K562 (cell line): ENCODE measurements at regions not wholly inside any gene's neighbourhood (a gene's known extent, or its start where the extent isn't known, plus 50 kb on each side); places are given as distances from the start of the nearest gene placed in this dataset.

Source experiments
- ESRRA ChIP-seq: fragments of 450-650 bp; IDR thresholded peaks from 2 replicates; pipeline ENCODE4 v1.6.1; 2014; ENCODE audit warnings: low read depth, mild to moderate bottlenecking, moderate library complexity, borderline replicate concordance
- EZH2 ChIP-seq: IDR thresholded peaks from 2 replicates; pipeline ENCODE4 v1.6.1; 2012; ENCODE audit warnings: low read depth, mild to moderate bottlenecking, inconsistent platforms, low read length, borderline replicate concordance
- LEF1 ChIP-seq: fragments of 450-650 bp; IDR thresholded peaks from 2 replicates; pipeline ENCODE4 v1.6.1; 2016; ENCODE audit warnings: mild to moderate bottlenecking
- RAD21 ChIP-seq, 2 experiments: fragments of 250-450 bp in 1 of 2; fragments of 450-650 bp in 1 of 2; sonication (Bioruptor Pico) in 1 of 2; formaldehyde crosslinking in 1 of 2; IDR thresholded peaks in 1 of 2; conservative IDR thresholded peaks in 1 of 2; 2 replicates each; pipeline versions ENCODE4 v1.4.0 to v1.8.0; 2020 to 2022; ENCODE audit warnings: mild to moderate bottlenecking in 2 of 2, moderate library complexity in 1 of 2
- RB1 ChIP-seq: fragments of 450-650 bp; IDR thresholded peaks from 2 replicates; pipeline ENCODE4 v1.6.1; 2017; ENCODE audit warnings: low read depth, mild to moderate bottlenecking
- RBM17 ChIP-seq: fragments of 200-400 bp; formaldehyde crosslinking; IDR thresholded peaks from 2 replicates; pipeline ENCODE4 v1.6.1; 2017; ENCODE audit warnings: low read depth, mild to moderate bottlenecking, low read length, borderline replicate concordance
- RREB1 ChIP-seq: fragments of 250-450 bp; sonication (Bioruptor Pico); IDR thresholded peaks from 2 replicates; pipeline ENCODE4 v1.4.0; 2020
- SRSF3 ChIP-seq: fragments of 200-400 bp; formaldehyde crosslinking; IDR thresholded peaks from 2 replicates; pipeline ENCODE4 v1.6.1; 2016; ENCODE audit warnings: mild to moderate bottlenecking, low read length, moderate library complexity; ENCODE audit not compliant: insufficient read depth
- ZNF277 ChIP-seq: fragments of 250-450 bp; sonication (Bioruptor Pico); IDR thresholded peaks from 2 replicates; pipeline ENCODE4 v1.8.0; 2022; ENCODE audit warnings: inconsistent platforms, mild to moderate bottlenecking, moderate library complexity, borderline replicate concordance
- ZNF609 ChIP-seq: sonication (generic); formaldehyde crosslinking; IDR thresholded peaks from 2 replicates; pipeline ENCODE4 v1.8.1; 2023; ENCODE audit warnings: missing genetic modification reagents, mild to moderate bottlenecking, borderline replicate concordance
- TF ChIP-seq, protein P1 (sequence below), 2 experiments: fragments of 250-450 bp in 1 of 2; fragments of 450-650 bp in 1 of 2; sonication (Bioruptor Pico) in 1 of 2; IDR thresholded peaks; 2 replicates each; pipeline versions ENCODE4 v1.6.1 to v1.8.0; 2016 to 2021; ENCODE audit warnings: mild to moderate bottlenecking in 2 of 2, moderate library complexity in 2 of 2, missing compliant biosample characterization in 1 of 2, missing genetic modification characterization in 1 of 2

- 0 out of 2 replicates have a peak, but pooled peaks have one; percentile 0 for TF ChIP-seq LEF1
- no peak for TF ChIP-seq ZNF277 (CRISPR knock-in tag)
- peak; percentile 76; the same call in 1 of the 2 replicates for TF ChIP-seq RB1
- TF ChIP-seq, protein P1, sequence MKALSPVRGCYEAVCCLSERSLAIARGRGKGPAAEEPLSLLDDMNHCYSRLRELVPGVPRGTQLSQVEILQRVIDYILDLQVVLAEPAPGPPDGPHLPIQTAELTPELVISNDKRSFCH (CRISPR knock-in tag; IDR thresholded peaks at IDR 0.05): no peak
- TF ChIP-seq, protein P1 (tag; IDR thresholded peaks at IDR 0.05): 0 out of 2 replicates have a peak, but pooled peaks have one; percentile 31
- TF ChIP-seq SRSF3: no peak
- TF ChIP-seq RBM17: no peak
- TF ChIP-seq ZNF609: no peak
- TF ChIP-seq RAD21 (CRISPR knock-in tag; conservative IDR thresholded peaks at IDR 0.05 in 1 of 2, IDR thresholded peaks at IDR 0.05 in 1 of 2): peak; percentile 66 to 95
- 0 out of 2 replicates have a peak, but pooled peaks have one; percentile 13 for TF ChIP-seq ESRRA
- TF ChIP-seq RREB1 (CRISPR knock-in tag): no peak
- TF ChIP-seq EZH2: no peak
Observed at GRCh38 chr11:69950120-69950519, 128.0 kb upstream of the ANO1 start (continued).
